GM23248 (cell line): ENCODE measurements at regions not wholly inside any gene's neighbourhood (a gene's known extent, or its start where the extent isn't known, plus 50 kb on each side); places are given as distances from the start of the nearest gene placed in this dataset.

ENCODE experiments used
- DNase-seq: peaks from one replicate; pipeline ENCODE4 v3.0.0-alpha.2; 2015
- H2AFZ ChIP-seq: fragments of 200-600 bp; sonication (generic); 2 replicates; pipeline ENCODE4 v1.6.1; 2016; ENCODE audit warnings: antibody characterized with exemption
- H3F3A ChIP-seq: fragments of 200-600 bp; sonication (generic); 2 replicates; pipeline ENCODE4 v1.6.1; 2016; ENCODE audit warnings: mild to moderate bottlenecking, antibody characterized with exemption, mixed run types; ENCODE audit not compliant: insufficient read depth
- H3K27ac ChIP-seq: fragments of 200-600 bp; sonication (generic); 2 replicates; pipeline ENCODE4 v1.5.1; 2016; ENCODE audit warnings: mild to moderate bottlenecking
- H3K27me3 ChIP-seq: fragments of 200-600 bp; sonication (generic); replicated peaks from 2 replicates; pipeline ENCODE4 v1.6.1; 2016; ENCODE audit warnings: mild to moderate bottlenecking; ENCODE audit not compliant: insufficient read depth
- H3K36me3 ChIP-seq: fragments of 200-600 bp; sonication (generic); 2 replicates; pipeline ENCODE4 v1.6.1; 2016; ENCODE audit warnings: low read depth, mild to moderate bottlenecking
- H3K4me1 ChIP-seq: fragments of 200-600 bp; sonication (generic); 2 replicates; pipeline ENCODE4 v1.6.1; 2016; ENCODE audit warnings: mild to moderate bottlenecking; ENCODE audit not compliant: insufficient read depth
- H3K4me2 ChIP-seq: fragments of 200-600 bp; sonication (generic); one replicate; pipeline ENCODE4 v1.6.1; 2016; ENCODE audit warnings: mild to moderate bottlenecking; ENCODE audit not compliant: unreplicated experiment
- H3K4me3 ChIP-seq: fragments of 200-600 bp; sonication (generic); 2 replicates; pipeline ENCODE4 v1.5.1; 2016; ENCODE audit warnings: mild to moderate bottlenecking
- H3K79me2 ChIP-seq: fragments of 200-600 bp; sonication (generic); 2 replicates; pipeline ENCODE4 v1.6.1; 2016; ENCODE audit warnings: mild to moderate bottlenecking; ENCODE audit not compliant: insufficient read depth
- H3K9ac ChIP-seq: fragments of 200-600 bp; sonication (generic); 2 replicates; pipeline ENCODE4 v1.6.1; 2016; ENCODE audit warnings: mild to moderate bottlenecking
- H3K9me2 ChIP-seq: fragments of 200-600 bp; sonication (generic); 2 replicates; pipeline ENCODE4 v1.6.1; 2016; ENCODE audit warnings: mixed run types, mild to moderate bottlenecking, moderate library complexity; ENCODE audit not compliant: insufficient read depth
- H3K9me3 ChIP-seq: fragments of 200-600 bp; sonication (generic); one replicate; pipeline ENCODE4 v1.6.1; 2017; ENCODE audit warnings: low read depth
- H4K20me1 ChIP-seq: fragments of 200-600 bp; sonication (generic); 2 replicates; pipeline ENCODE4 v1.6.0; 2016; ENCODE audit not compliant: insufficient read depth
- EZH2 ChIP-seq: fragments of 200-600 bp; sonication (generic); IDR thresholded peaks from 2 replicates; pipeline ENCODE4 v1.6.1; 2018; ENCODE audit warnings: antibody characterized with exemption, mild to moderate bottlenecking; ENCODE audit not compliant: insufficient read depth, poor library complexity, severe bottlenecking
- EZH2phosphoT487 ChIP-seq: fragments of 200-600 bp; sonication (generic); IDR thresholded peaks from 2 replicates; pipeline ENCODE4 v1.6.1; 2018; ENCODE audit warnings: antibody characterized with exemption, moderate library complexity, mild to moderate bottlenecking, low read depth; ENCODE audit not compliant: insufficient read depth
- WGBS, 2 experiments: methylation state at CpG; one replicate each; pipeline ENCODE4 v1.1.6; 2015 to 2017; ENCODE audit warnings: low lambda C conversion rate in 2 of 2, low coverage in 1 of 2; ENCODE audit errors: missing lambda C conversion rate in 2 of 2; 5-methylcytosine and 5-hydroxymethylcytosine counted together
- in situ Hi-C: fragments of 300-500 bp; cut with MboI; formaldehyde crosslinking; loops from 2 replicates; pipeline ENCODE4 v1.15.0; 2020

DNA sequence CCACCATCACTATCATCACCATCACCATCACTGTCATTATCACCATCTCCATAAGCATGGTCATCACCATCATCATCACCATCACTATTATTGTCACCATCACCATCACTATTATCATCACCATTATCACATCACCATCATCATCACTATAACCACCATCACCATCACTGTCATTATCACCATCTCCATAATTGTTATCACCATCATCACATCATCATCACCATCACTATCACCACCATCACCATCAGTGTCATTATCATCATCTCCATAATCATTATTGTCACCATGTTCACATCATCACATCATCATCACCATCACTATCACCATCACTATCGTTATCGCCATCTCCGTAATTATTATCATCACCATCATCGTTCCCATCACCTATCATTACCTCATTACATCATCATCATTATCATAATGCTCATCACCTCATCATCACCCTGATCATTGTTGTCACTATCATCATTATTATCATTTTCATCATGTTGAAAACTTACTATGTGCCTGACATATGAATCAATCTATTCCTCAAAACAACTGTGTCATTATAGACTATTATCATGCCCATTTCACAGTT, 280.3 kb upstream of the HS6ST1 start:
- no peak for DNase-seq
- Histone ChIP-seq H3K79me2 (no peaks in the 10 kb centered on the region), H3F3A (no peaks in the 10 kb centered on the region), H3K4me3 (no peak overlapping the region), H3K9ac (no peak overlapping the region), H3K27ac (no peak overlapping the region), H4K20me1 (no peaks in the 10 kb centered on the region), H3K9me2 (no peaks in the 10 kb centered on the region), H3K4me2 (no peak overlapping the region), H3K9me3 (no peaks in the 10 kb centered on the region), H3K4me1 (no peaks in the 10 kb centered on the region), H3K36me3 (no peaks in the 10 kb centered on the region), H2AFZ (no peak overlapping the region), H3K27me3 (no peaks in the 10 kb centered on the region)
- TF ChIP-seq EZH2 (no peak), EZH2phosphoT487 (no peak)
- in situ Hi-C loops: no loop called here
- WGBS, 2 experiments: 93 to 95% methylated on average over 4 of the region's 4 CpGs

DNA sequence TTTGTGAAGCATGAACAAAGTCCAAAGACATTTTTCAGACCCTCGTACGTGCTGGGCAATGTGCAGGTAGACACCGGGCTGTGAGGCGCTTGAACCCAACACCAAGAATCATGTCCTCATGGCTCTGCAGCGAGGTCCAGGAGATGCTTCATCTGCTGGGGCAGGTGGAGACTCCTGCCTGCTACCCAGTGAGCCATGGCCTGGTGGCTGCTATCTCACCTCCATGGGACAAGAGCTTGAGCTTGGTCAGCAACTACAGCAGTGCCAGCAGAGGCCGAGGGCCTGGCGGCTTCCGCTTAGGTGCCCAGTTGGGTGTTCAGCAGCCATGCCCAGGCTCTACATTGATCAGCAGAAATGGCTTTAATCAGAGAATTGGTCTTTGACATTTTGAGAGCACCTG, 281.0 kb upstream of the HS6ST1 start:
- H3K79me2 ChIP-seq: no peaks in the 10 kb centered on the region
- no peaks in the 10 kb centered on the region for H3F3A ChIP-seq
- H3K4me1 ChIP-seq: no peaks in the 10 kb centered on the region
- no peak for TF ChIP-seq EZH2phosphoT487
- no peak for TF ChIP-seq EZH2
- H3K9me3 ChIP-seq: no peaks in the 10 kb centered on the region
- H3K36me3 ChIP-seq: no peaks in the 10 kb centered on the region
- H2AFZ ChIP-seq: no peak overlapping the region
- H3K4me2 ChIP-seq: no peak overlapping the region
- no peak for DNase-seq
- in situ Hi-C loops: no loop called here
- H3K9ac ChIP-seq: no peak overlapping the region
- H3K27ac ChIP-seq: no peak overlapping the region
- no peaks in the 10 kb centered on the region for H3K9me2 ChIP-seq
- no peaks in the 10 kb centered on the region for H4K20me1 ChIP-seq
- WGBS, 2 experiments: 87 to 91% methylated on average over 8 of the region's 8 CpGs
- H3K27me3 ChIP-seq: no peaks in the 10 kb centered on the region
- H3K4me3 ChIP-seq: no peak overlapping the region

DNA sequence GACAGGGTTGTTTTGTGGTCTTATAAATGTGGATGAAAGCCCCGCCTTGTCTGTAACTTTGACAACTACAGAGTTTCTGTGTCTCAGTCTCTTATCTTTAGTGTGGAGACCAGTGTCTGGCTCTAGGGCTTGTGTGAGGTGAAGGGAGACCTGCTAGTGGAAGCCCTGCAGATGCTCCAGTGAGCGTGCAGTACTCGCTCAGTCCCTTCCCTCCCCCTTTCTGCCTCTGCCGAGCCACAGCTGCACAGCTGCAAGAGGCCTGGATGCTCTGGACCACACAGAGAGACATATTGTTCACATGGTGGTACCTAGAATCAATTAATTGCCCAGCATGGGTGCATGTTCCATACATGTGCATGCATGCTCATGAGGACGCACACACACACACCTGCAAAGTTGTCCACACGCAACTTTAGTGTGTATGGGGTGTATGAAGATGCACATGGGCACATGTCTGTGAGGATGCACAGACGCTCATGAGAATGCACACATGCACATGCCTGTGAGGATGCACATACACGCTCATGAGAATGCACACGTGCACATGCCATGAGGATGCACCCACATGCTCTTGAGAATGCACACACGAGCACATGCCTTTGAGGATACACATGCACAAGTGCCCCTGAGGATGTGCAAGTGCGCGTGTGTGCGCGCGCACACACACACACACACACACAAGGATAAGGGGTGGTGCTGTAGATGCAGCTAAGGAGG, 282.1 kb upstream of the HS6ST1 start:
- whole genome bisulfite sequencing, 2 experiments: 88 to 90% methylated on average over 15 of the region's 15 CpGs
- Histone ChIP-seq H3K9me2 (no peaks in the 10 kb centered on the region), H3K9ac (no peak overlapping the region), H3K27ac (no peak overlapping the region), H3K9me3 (no peaks in the 10 kb centered on the region), H3K4me3 (no peak overlapping the region), H3K27me3 (no peaks in the 10 kb centered on the region), H3F3A (no peaks in the 10 kb centered on the region), H4K20me1 (no peaks in the 10 kb centered on the region), H3K79me2 (no peaks in the 10 kb centered on the region), H3K4me1 (no peaks in the 10 kb centered on the region), H3K36me3 (no peaks in the 10 kb centered on the region), H2AFZ (no peak overlapping the region), H3K4me2 (no peak overlapping the region)
- TF ChIP-seq EZH2phosphoT487 (no peak), EZH2 (no peak)
- no peak for DNase-seq
- in situ Hi-C loops: no loop called here

DNA sequence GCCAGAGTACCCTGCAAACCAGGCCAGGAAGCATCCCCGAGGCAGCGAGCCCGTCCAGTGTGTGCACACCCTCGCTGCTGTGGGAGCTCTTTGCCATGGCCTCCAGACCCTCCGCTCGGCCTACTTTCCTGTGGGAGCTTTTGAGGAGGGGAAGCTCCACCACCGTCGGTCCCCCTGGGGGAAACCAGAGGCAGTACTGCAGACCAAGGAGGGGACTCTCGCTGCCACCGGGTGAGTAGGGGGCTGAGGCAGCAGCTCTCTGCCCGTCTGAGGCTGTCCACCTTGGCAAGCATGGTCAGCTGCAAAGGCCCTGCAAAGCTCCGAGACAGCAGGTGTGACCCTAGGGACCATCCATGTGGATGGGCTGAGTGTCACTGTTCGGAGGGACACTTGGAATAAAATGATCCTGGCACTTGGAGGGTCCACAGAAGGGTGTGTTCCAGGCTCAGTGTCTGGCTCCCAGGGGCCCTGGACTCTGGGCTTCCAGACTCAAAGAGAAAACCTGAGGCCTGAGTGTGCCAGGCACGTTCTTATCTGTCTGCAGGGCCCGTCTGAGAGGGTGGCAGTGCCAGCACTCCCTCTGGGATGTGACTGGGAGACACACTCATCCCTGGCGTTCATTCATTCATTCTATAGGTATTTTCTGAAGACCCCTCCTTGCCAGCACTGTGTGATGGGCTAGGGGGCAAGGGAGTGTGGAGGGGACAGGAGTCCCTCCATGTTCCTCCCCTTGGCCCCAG, 282.8 kb upstream of the HS6ST1 start:
- no peak overlapping the region for H2AFZ ChIP-seq
- no peaks in the 10 kb centered on the region for H4K20me1 ChIP-seq
- H3K4me3 ChIP-seq: no peak overlapping the region
- no peak overlapping the region for H3K4me2 ChIP-seq
- H3K36me3 ChIP-seq: no peaks in the 10 kb centered on the region
- 87 to 89% methylated on average over 15 to 16 of the region's 16 CpGs for WGBS, 2 experiments
- no peaks in the 10 kb centered on the region for H3K4me1 ChIP-seq
- no peaks in the 10 kb centered on the region for H3K27me3 ChIP-seq
- no peaks in the 10 kb centered on the region for H3K9me3 ChIP-seq
- H3F3A ChIP-seq: no peaks in the 10 kb centered on the region
- no peak overlapping the region for H3K9ac ChIP-seq
- no peaks in the 10 kb centered on the region for H3K79me2 ChIP-seq
- no peak overlapping the region for H3K27ac ChIP-seq
- no peaks in the 10 kb centered on the region for H3K9me2 ChIP-seq
- no peak for TF ChIP-seq EZH2phosphoT487
- TF ChIP-seq EZH2: no peak
- no peak for DNase-seq
- in situ Hi-C loops: no loop called here
